Heart right ventricle (tissue), 16 donors: ENCODE measurements at regions not wholly inside any gene's neighbourhood (a gene's known extent, or its start where the extent isn't known, plus 50 kb on each side); places are given as distances from the start of the nearest gene placed in this dataset.

Experiments
- ATAC-seq, 8 donors: fragments of 200-7000 bp; cut with Tn5 transposase; one replicate each; pipeline ENCODE4 v1.9.1; 2020; ENCODE audit warnings: mild to moderate bottlenecking in 8 of 8, moderate library complexity in 8 of 8, moderate number of reproducible peaks in 1 of 8
- DNase-seq, 2 donors: peaks; one replicate each; pipeline ENCODE4 v3.0.0-alpha.2; 2020
- H3K27ac ChIP-seq, 10 donors: fragments of 200-600 bp; sonication (generic) in 2 of 10; one replicate each; pipeline versions ENCODE4 v1.5.0 to v1.8.0; 2020 to 2022; ENCODE audit warnings: mild to moderate bottlenecking in 3 of 10
- H3K27me3 ChIP-seq, 7 donors: fragments of 200-600 bp; one replicate each; pipeline ENCODE4 v1.8.0; 2021 to 2022; ENCODE audit warnings: mild to moderate bottlenecking in 2 of 7
- H3K36me3 ChIP-seq, 9 donors: fragments of 200-600 bp; sonication (generic) in 1 of 9; one replicate each; pipeline versions ENCODE4 v1.5.0 to v1.8.0; 2020 to 2022; ENCODE audit warnings: mild to moderate bottlenecking in 2 of 9
- H3K4me1 ChIP-seq, 9 donors: fragments of 200-600 bp; sonication (generic) in 1 of 9; one replicate each; pipeline versions ENCODE4 v1.5.0 to v1.8.0; 2020 to 2022; ENCODE audit warnings: mild to moderate bottlenecking in 4 of 9
- H3K4me3 ChIP-seq, 10 donors: fragments of 200-600 bp; sonication (generic) in 2 of 10; one replicate each; pipeline versions ENCODE4 v1.5.0 to v1.8.0; 2020 to 2022; ENCODE audit warnings: mild to moderate bottlenecking in 7 of 10, moderate library complexity in 2 of 10
- H3K9me3 ChIP-seq, 11 donors: fragments of 200-600 bp in 10 of 11; sonication (generic) in 2 of 11; one replicate each; pipeline versions ENCODE4 v1.5.0 to v1.8.0; 2013 to 2022; ENCODE audit warnings: mild to moderate bottlenecking in 2 of 11, control low read depth in 1 of 11, moderate library complexity in 1 of 11
- CTCF ChIP-seq, 9 donors: fragments of 200-600 bp; sonication (generic) in 2 of 9; IDR thresholded peaks; one replicate each; pipeline versions ENCODE4 v1.5.0 to v1.8.0; 2021 to 2022; ENCODE audit warnings: antibody characterized with exemption in 9 of 9, mild to moderate bottlenecking in 5 of 9, moderate library complexity in 1 of 9
- WGBS, 2 donors: extraction: QIAGEN DNeasy Blood & Tissue Kit; methylation state at CpG; one replicate each; pipeline ENCODE4 v1.1.7; 2013; ENCODE audit warnings: inconsistent platforms in 1 of 2; 5-methylcytosine and 5-hydroxymethylcytosine counted together
- intact Hi-C, 10 donors: fragments of 100-400 bp; cut with DNase I; formaldehyde crosslinking; loops; one replicate each; pipeline versions ENCODE4 v1.11.1 to v1.14.2; 2022
- donor health status: Arrhythmogenic right ventricular cardiomyopathy.
- donor health status: ischemic (EF 13 %, LVEDD 7.1; RV severe dilation, severe dysfunction).
- donor health status: healthy with polysubstance abuse.
- donor health status: DM: no; HTN: yes; CAD: no.
- donor health status: DM: no; HTN: no; CAD: no.
- donor health status: ischemic (EF 25% LVEDD 6.9; RV normal size, moderate dysfunction).
- donor health status: ischemic (EF 25% LVEDD 5.7; RV mildly dilated, moderate dysfunction).
- donor health status: healthy.
- donor health status: DM: yes; HTN: yes; CAD: no.
- donor health status: Ischemic cardiomyopathy.
- donor health status: ischemic (EF 35%, LVEDD 5.7; RV mildly dilated, moderate dysfunction).
- donor health status: nonischemic (EF 11% LVEDD 7.7; RV severe dilation, severe dysfunction).
- donor health status: DM: yes; HTN: yes; CAD: no.
- donor health status: PGD.
- donor health status: ischemic (EF 29% LVEDD 5.4; RV normal size, mild dysfunction).
- donor health status: nonischemic (EF 23%, LVEDD 6.1; RV moderate dilation, normal function).

DNA sequence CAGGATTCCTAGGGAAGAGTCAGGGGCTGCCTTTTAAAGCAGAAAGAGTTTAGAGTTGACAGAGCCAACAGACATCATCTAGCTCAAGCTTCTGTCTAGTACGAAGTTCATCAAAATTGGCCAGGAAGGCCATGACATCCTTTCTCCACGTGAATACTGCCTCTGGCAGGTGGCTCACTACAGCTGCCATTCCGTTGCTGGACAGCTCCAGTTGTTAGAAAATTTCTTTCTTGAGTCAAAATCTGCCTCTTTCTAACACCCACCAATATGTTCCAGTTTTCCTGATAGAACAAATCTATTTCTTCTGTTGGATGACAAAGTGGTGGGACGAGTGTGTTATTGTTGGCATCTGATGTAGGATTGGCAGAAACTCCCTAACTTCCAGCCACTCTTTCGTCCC, 154.9 kb downstream of the ADRA2A start:
- Histone ChIP-seq H3K27ac (no peak overlapping the region), H3K4me3 (no peak overlapping the region), H3K9me3 (peaks cover 0 to 3% (median 0%) of the 10 kb centered on the region in 11 donors), H3K36me3 (no peaks in the 10 kb centered on the region), H3K4me1 (no peaks in the 10 kb centered on the region), H3K27me3 (peaks cover 0 to 9% (median 0%) of the 10 kb centered on the region in 7 donors)
- WGBS, 2 donors, result 38% methylated on average over 5 of the region's 5 CpGs
- ATAC-seq (no peak), DNase-seq (no peak)
- no peak for TF ChIP-seq CTCF (IDR thresholded peaks at IDR 0.05)
- intact Hi-C loops, result no loop called here

- Histone ChIP-seq H3K36me3 (no peaks in the 10 kb centered on the region), H3K27ac (no peak overlapping the region), H3K4me1 (no peaks in the 10 kb centered on the region), H3K4me3 (no peak overlapping the region), H3K9me3 (peaks cover 0 to 3% (median 0%) of the 10 kb centered on the region in 11 donors), H3K27me3 (peaks cover 0 to 9% (median 0%) of the 10 kb centered on the region in 7 donors)
- TF ChIP-seq CTCF (IDR thresholded peaks at IDR 0.05), result no peak
- intact Hi-C loops, result no loop called here
- ATAC-seq, result no peak
- 41 to 53% methylated on average over 1 of the region's 1 CpG for WGBS, 2 donors
- DNase-seq, result no peak
These were observed 156.6 kb downstream of the ADRA2A start for GRCh38 chr10:111233439-111233838.

DNA sequence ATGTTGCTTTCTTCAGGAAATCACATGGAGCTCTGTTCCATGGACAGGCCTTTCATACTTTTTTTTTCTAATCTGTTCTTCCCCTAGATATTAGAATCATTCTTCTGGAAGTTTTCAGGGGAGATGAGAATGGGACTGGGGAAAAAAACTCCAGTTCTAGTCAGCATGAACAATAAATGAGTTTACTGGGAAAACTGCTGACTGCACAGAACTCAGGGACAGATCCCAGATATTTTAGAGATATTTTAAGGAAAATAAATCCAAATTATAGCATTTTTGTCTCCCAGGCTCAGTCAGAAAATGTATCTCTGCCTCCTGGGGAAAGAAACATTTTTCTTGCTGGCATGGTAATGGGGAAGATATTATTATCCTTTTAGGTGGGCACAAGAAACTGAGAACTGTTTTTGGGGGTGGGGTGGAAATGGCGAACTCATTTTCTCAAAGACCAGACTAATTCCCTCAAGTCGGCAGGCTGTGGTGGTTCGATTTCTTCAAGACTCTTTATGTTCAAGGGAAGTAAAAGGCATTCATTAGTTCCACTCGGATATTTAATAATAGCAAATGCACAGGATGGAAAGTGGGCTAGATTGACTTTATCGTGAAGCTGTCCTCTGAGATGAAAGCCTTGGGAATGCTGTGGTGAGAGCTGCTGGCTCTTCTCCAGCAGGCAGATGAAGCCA, 157.5 kb downstream of the ADRA2A start:
- H3K27ac ChIP-seq, result no peak overlapping the region
- H3K9me3 ChIP-seq, result peaks cover 0 to under 1% (median 0%) of the 10 kb centered on the region in 11 donors
- no peak for TF ChIP-seq CTCF (IDR thresholded peaks at IDR 0.05)
- 66 to 75% methylated on average over 5 of the region's 5 CpGs for WGBS, 2 donors
- DNase-seq (no peak), ATAC-seq (no peak)
- intact Hi-C loops, result no loop called here
- no peaks in the 10 kb centered on the region for H3K4me1 ChIP-seq
- H3K4me3 ChIP-seq, result no peak overlapping the region
- peaks cover 0 to 9% (median 0%) of the 10 kb centered on the region in 7 donors for H3K27me3 ChIP-seq
- no peaks in the 10 kb centered on the region for H3K36me3 ChIP-seq

DNA sequence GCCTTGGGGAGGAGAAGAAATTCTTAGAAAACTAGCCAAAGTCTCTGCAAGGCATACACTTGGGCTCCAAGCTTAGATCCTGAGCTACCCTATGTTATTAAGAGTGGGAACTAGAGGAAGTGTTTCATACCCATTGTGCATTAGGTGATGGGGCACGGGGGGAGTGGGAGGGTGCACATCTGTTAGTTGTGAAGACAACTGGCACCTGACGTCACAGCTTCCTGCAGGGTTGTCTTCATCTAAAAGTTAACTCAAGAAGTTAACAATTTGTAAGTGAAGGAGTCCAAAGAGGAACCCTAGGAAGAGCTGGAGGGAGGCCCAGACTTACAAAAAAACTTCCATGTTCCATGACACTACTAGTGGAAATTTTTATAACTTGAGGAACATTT, 158.1 kb downstream of the ADRA2A start:
- Histone ChIP-seq H3K27me3 (peaks cover 0 to 9% (median 0%) of the 10 kb centered on the region in 7 donors), H3K4me3 (no peak overlapping the region), H3K9me3 (no peaks in the 10 kb centered on the region), H3K4me1 (no peaks in the 10 kb centered on the region), H3K27ac (no peak overlapping the region), H3K36me3 (no peaks in the 10 kb centered on the region)
- intact Hi-C loops, result no loop called here
- DNase-seq (no peak), ATAC-seq (no peak)
- 55 to 62% methylated on average over 2 of the region's 2 CpGs for WGBS, 2 donors
- TF ChIP-seq CTCF (IDR thresholded peaks at IDR 0.05), result no peak
